ENCODE measurements at regions not wholly inside any gene's neighbourhood (a gene's known extent, or its start where the extent isn't known, plus 50 kb on each side); places are given as distances from the start of the nearest gene placed in this dataset.

GRCh38 chr14:58839233-58839632 lies 201.5 kb downstream of the DACT1 start:
- H3K27me3 ChIP-seq (replicated peaks in 1 of 4; ENCODE audit: control insufficient read depth in 3 of 4, extremely low read depth in 1 of 4, insufficient read depth in 3 of 4, low read length in 3 of 4), result no peaks in the 10 kb centered on the region
- H3K9me3 ChIP-seq (ENCODE audit: insufficient read depth in 2 of 2, low read depth in 1 of 2, low read length in 1 of 2), result no peaks in the 10 kb centered on the region
- no peaks in the 10 kb centered on the region for H3K23me2 ChIP-seq (ENCODE audit: low read depth, low read length)
- no peak overlapping the region for H2BK12ac ChIP-seq (ENCODE audit: low read depth, low read length)
- H3K4me1 ChIP-seq (replicated peaks in 1 of 4; ENCODE audit: control insufficient read depth in 3 of 4, insufficient read depth in 4 of 4, low read length in 3 of 4), result no peaks in the 10 kb centered on the region
- ChIA-PET CTCF (ENCODE audit: partially characterized antibody) (interaction anchor here (0.9 to 2.8 kb wide), 2 partner anchors 12 to 110 kb away, joined by 3 to 17 read pairs; no protein-coding TSS in a partner anchor), POLR2A (ENCODE audit: partially characterized antibody) (no interaction called here)
- no peak overlapping the region for H3K23ac ChIP-seq (ENCODE audit: insufficient read length)
- no peaks in the 10 kb centered on the region for H3K79me1 ChIP-seq (ENCODE audit: low read depth, low read length)
- H4K8ac ChIP-seq (ENCODE audit: extremely low read depth, insufficient read depth, low read length), result no peak overlapping the region
- 85% methylated on average over 5 of the region's 5 CpGs; no CpG with 5 or more reads in 1 of the 2 experiments for WGBS, 2 experiments (ENCODE audit: extremely low coverage in 1 of 2, insufficient coverage in 1 of 2, insufficient read length in 1 of 2, insufficient replicate concordance in 2 of 2, low coverage in 1 of 2, low lambda C conversion rate in 2 of 2, missing lambda C conversion rate in 1 of 2)
- no peak overlapping the region for H2AFZ ChIP-seq (ENCODE audit: low read length)
- no peak overlapping the region for H3K4me2 ChIP-seq (ENCODE audit: insufficient read depth in 1 of 2, low read depth in 2 of 2, low read length in 2 of 2)
- no peak overlapping the region for H4K5ac ChIP-seq (ENCODE audit: insufficient read length, low read depth, low read length)
- TF ChIP-seq TEAD4 (IDR thresholded peaks at IDR 0.05; ENCODE audit: low read depth, low read length) (no peak), SIN3A (conservative IDR thresholded peaks at IDR 0.05 in 1 of 2, IDR thresholded peaks at IDR 0.05 in 1 of 2; ENCODE audit: low read depth in 1 of 2, low read length in 2 of 2) (no peak), SIX5 (IDR thresholded peaks at IDR 0.05; ENCODE audit: low read depth, low read length) (no peak), RNF2 (IDR thresholded peaks at IDR 0.05; ENCODE audit: borderline replicate concordance, low read depth, low read length, missing control alignments, poor library complexity, severe bottlenecking) (no peak), NRF1 (IDR thresholded peaks at IDR 0.05; ENCODE audit: low read depth, low read length) (no peak), CTCF (IDR thresholded peaks at IDR 0.05; ENCODE audit: control extremely low read depth in 1 of 3, insufficient read depth in 1 of 3, low read depth in 1 of 3, low read length in 3 of 3) (no peak)
- TF ChIP-seq, protein P1, sequence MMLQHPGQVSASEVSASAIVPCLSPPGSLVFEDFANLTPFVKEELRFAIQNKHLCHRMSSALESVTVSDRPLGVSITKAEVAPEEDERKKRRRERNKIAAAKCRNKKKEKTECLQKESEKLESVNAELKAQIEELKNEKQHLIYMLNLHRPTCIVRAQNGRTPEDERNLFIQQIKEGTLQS (IDR thresholded peaks at IDR 0.05; ENCODE audit: insufficient read depth, low read depth, low read length), result no peak
- no peak overlapping the region for H3K18ac ChIP-seq (ENCODE audit: extremely low read depth, low read length)
- no peaks in the 10 kb centered on the region for H4K20me1 ChIP-seq (replicated peaks in 1 of 2; ENCODE audit: control insufficient read depth in 1 of 2, insufficient read depth in 2 of 2, low read length in 2 of 2)
- H2BK120ac ChIP-seq (replicated peaks; ENCODE audit: low read depth, low read length), result no peak overlapping the region
- no peak overlapping the region for H2BK5ac ChIP-seq (ENCODE audit: low read depth, low read length)
- no peak overlapping the region for H3K14ac ChIP-seq (ENCODE audit: insufficient read length)
- H3K9ac ChIP-seq (replicated peaks in 1 of 4; ENCODE audit: extremely low read depth in 1 of 4, low read depth in 3 of 4, low read length in 3 of 4), result no peak overlapping the region
- DNase-seq (ENCODE audit: low read depth in 1 of 2, low spot score in 2 of 2) (no peak), FAIRE-seq (no peak)
- no peaks in the 10 kb centered on the region for H3K79me2 ChIP-seq (ENCODE audit: control insufficient read depth in 1 of 2, insufficient read depth in 2 of 2, low read length in 2 of 2)
- H3K4me3 ChIP-seq (ENCODE audit: extremely low read depth in 1 of 4, insufficient read depth in 2 of 4, low read depth in 3 of 4, low read length in 4 of 4), result no peak overlapping the region
- no peaks in the 10 kb centered on the region for H3K36me3 ChIP-seq (ENCODE audit: control insufficient read depth in 2 of 4, insufficient read depth in 4 of 4, low read length in 3 of 4)
- H2BK15ac ChIP-seq (ENCODE audit: low read length), result no peak overlapping the region
- no peak overlapping the region for H3K27ac ChIP-seq (ENCODE audit: low read depth, low read length)
- H2BK20ac ChIP-seq (ENCODE audit: low read length), result no peak overlapping the region
- H2AK5ac ChIP-seq (ENCODE audit: low read depth, low read length), result no peak overlapping the region
- H4K91ac ChIP-seq (replicated peaks; ENCODE audit: insufficient read length, low read length), result no peak overlapping the region
- H3K4ac ChIP-seq (replicated peaks; ENCODE audit: insufficient read length, low read depth, low read length), result no peak overlapping the region
- no peak overlapping the region for H3K56ac ChIP-seq (replicated peaks; ENCODE audit: insufficient read length, low read depth, low read length)
